ENCODE measurements at regions not wholly inside any gene's neighbourhood (a gene's known extent, or its start where the extent isn't known, plus 50 kb on each side); places are given as distances from the start of the nearest gene placed in this dataset.

DNA sequence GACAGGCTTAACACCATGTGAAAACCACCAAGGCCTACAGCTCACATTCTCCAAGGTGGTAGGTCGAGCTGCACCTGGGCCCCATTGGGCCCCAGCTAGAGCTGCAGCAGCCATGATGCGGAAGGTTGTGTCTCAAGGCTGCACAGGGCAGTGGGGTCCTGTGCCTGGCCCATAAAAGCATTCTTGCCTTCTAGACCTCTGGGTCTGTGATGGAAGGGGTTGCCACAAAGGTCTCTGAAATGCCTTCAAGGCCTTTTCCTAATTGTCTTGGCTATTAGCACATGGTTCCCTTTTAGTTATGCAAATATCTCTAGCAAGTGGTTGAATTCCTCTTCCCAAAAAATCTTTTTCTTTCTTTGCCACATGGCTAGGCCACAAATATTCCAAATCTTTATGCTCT, 52.5 kb upstream of the C11orf58 start:
- no peak for DNase-seq

DNA sequence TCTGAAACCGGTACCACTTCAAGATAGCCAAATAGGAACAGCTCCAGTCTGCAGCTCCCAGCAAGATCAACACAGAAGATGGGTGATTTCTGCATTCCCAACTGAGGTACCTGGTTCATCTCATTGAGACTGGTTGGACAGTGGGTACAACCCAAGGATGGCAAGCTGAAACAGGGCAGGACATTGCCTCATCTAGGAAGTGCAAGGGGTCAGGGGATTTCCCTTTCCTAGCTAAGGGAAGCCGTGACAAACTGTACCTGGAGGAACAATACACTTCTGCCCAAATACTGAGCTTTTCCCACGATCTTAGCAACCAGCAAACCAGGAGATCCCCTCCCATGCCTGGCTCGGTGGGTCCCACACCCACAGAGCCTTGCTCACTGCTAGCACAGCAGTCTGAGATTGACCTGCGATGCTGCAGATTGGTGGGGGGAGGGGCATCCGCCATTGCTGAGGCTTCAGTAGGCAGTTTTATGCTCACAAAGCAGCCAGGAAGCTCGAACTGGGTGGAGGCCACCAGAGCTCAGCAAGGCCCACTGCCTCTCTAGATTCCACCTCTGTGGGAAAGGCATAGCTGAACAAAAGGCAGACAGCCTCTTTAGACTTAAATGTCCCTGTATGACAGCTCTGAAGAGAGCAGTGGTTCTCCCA, 59.9 kb upstream of the C11orf58 start:
- DNase-seq, result no peak

DNA sequence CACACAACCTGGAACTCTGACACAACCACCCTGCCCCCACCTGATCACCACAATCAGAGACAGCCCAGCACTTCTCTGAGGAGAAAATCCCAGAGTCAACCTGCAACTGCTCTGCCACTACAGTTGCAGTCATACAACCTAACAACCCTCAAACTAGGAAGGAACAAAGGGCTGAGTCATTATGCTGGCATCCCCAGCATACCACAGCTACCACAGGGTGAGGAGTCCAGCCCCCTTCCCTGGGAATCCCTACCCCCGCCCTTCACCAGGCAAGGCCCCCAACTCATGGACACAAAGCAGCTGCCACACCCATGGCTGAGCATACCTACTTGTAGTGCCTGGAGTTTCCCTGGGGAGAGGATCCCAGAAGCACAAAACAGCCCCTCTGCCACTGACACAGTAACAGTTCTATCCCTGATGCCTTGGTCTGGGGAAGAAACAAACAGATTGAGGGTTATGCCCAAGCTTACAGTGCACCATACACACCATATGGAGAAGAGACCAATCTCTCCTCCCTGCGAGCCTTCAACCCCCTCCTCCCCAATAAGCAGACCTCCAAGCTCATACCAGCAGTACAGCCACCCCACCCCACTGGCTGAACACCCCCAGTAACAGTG, 68.5 kb upstream of the C11orf58 start:
- no peak for DNase-seq

DNA sequence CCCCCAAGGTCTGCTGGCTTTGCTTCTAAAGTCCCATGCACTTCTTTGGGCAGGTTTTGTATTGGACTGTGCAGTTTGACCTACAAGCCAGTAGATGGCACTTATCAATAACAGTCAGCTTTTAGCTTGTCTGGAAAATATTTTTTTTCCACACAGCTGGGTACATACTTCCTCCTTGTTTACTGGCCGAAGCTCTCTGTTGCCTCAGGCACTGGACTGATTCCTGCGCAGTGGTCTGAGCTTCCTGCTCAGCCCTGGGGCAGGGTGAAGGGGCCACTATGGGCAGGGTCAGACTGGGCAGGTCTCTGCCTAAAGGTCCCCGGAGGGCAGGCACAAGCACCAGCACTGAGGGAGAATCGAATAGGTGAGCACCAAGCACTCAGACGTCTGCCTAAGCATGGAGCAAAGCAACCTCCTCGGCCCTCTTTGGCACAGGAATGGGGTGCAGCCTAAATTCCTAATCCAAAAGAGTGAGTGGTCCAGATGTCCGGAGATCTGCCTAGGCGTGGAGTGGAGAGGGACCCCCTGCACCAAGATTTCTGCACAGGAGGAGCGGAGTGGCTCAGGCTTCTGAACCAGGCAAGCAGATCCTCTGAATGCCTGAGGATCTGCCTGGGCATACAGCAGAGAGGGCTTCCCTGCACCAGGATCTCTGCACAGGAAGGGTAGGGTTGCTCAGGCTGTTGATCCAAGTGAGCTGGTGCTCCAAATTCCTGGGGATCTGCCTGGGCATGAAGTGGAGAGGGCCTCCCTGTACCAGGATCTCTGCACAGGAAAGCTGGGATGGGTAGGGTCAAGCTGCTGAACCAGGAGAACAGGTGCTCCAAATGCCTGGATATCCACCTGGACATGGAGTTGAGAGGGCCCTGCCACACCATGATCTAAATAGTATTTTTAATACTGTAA, 105.9 kb upstream of the C11orf58 start:
- DNase-seq, result no peak

DNA sequence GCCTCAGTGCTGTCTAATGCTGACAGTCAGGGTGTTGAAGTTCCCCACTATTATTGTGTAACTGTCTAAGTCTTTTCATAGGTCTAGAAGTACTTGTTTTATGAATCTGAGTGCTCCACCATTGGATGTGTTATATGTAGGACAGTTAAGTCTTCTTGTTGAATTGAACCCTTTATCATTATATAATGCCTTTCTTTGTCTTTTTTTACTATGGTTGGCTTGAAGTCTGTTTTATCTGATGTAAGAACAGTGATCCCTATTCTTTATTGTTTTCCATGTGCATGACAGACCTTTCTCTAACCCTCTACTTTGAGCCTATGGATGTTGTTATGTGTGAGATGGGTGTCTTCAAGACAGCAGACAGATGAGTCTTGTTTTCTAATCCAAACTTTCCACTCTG, 107.8 kb upstream of the C11orf58 start:
- no peak for DNase-seq

DNA sequence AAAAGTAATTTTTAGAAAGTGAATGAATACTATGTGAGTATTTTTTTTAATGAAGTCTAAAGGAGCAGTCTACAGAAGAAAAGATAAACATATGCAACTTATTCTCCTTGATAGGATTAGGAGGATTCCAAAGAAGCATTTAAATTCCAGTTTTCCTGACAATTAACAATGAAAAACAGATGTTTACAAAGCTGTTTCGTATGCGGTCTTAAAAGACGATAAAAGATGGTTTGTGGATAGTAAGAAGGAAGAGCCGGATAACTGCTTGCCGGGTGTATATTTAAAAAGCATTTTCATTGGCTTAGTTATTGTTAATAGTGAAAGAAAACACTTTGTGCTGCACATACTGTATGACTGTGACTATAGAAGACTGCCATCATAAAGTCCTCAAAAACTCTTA, 120.0 kb upstream of the C11orf58 start:
- DNase-seq, result no peak

DNA sequence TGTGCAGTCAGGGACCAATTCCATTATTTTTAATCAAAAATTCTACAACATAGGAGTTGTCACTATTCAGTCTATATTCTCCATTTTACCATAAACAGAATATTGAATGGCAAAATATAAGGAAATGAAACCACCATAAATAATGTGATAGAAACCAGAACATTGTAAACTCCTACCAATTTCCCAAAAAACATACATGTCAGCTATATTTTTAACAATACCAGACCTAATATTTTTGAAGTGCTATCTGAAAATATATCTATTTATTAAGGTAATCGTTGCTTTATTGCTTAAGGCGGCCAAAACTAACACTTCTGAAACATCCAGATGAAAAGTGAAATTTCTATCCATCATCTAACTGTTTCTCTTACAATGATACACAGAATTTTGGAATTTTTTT, 123.0 kb upstream of the C11orf58 start:
- no peak for DNase-seq

DNA sequence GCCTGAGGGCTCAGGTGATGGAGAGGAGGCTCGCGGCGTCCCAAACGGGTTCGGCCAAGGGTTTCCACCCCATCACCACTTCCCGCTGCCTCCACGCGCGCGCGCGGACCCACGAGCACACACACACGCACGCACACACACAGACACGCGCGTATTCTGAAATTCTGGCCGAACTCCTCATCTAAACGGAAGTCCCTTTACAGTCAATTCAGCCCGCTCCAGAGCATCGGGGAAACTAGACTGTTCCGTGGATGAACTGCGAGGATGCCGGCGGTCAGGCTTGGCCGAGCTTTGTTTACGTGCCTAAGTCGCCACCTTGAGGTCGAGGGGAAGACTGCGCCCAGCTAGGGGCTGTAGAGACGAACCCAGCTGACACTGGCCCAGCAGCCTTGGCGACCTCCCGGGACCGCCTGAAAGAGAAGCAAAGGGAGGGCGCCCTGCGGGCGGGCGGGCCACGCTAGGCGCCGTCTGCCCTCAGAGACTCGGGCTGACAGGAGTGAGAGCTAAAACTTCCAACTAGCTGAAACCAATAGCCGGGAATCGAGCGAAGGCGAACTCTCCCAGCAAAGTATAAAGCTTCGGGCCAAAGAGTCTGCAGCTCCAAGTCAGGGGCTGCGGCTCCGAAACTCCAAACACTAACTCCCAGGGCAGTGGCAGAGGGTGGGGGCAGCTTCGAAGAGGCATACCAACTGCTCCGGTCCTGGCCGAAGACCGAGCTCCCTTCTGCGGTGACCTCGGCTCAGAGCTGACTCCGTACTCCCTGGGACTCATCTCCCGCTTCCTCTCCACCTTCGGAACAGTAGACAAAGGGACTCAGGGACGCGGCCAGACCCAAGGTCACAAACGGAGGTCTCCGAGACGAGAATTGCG, 124.7 kb upstream of the C11orf58 start:
- DNase-seq, result peak; percentile 83

DNA sequence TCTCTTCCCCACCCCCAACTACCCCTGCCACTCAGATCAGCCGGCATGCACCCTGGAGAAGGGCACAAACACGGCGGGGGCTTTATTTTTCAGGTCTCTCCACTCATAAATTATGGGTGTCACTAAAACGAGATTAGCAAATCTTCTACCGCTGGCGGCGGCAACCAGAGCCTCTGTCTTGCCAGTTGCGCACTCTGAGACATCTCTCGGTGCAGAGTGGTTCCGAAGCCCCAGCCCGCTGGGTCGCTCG, 125.3 kb upstream of the C11orf58 start:
- no peak for DNase-seq

DNA sequence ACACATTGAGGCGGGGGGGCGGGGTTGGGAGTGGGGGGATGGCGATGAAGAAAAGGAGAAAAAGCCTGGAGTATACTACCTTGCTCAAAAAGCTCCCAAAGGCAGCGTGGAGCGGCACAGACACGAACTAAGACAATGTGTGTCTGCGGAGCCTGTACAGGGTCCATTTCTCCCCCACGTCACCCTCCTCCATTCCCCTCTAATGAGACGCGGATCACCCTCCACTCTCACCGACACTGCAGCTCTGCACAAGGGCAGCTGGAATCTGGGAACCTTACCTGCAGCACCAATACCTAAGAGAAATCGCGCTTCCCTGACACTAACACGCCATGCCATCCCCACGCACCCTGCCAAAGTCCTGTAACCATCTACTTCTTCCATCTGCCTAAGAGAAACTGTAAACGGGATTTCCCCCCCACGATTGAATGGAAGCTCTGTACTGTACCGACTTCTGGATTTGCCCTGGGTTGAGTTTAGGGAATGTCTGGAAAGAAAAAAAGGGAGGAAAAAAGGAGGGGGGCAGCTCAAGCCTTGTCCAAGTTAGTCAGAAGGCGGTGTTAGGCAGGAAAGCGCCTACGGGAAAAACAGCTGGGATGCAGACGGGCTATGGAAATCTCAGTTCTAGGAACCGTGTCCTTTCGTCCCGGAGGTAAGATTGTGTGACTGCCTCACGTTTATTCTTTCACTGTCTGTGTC, 125.7 kb upstream of the C11orf58 start:
- no peak for DNase-seq

DNA sequence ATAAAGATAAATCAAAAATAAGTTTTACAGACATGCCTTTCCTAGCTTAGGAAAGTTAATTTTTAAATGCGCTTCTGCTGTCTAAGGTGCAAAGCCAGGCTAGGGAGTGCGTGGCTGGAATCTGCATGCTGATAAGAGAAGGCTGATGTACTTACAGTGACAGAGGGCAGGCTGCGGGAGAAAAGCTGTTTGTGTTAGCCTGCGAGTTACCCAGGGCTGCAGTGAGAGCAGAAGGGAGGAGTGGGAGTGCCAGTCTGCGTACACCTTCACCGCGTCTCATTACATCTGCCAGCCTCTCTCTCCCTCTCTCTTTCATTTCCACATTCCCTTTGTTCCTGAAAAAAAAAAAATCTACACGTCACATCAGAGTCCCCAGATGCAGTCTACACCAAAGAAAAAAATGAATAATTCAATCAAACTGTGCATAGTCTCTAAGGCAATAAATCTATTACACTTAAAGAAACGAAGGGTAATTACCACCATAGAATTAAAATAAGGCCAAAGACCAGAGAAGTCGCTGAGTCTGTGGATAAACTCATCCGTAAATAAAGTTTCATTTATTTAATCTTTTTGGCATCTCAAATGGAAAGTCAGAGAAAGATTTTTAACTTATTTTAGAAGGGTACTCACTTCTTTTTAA, 126.4 kb upstream of the C11orf58 start:
- no peak for DNase-seq

DNA sequence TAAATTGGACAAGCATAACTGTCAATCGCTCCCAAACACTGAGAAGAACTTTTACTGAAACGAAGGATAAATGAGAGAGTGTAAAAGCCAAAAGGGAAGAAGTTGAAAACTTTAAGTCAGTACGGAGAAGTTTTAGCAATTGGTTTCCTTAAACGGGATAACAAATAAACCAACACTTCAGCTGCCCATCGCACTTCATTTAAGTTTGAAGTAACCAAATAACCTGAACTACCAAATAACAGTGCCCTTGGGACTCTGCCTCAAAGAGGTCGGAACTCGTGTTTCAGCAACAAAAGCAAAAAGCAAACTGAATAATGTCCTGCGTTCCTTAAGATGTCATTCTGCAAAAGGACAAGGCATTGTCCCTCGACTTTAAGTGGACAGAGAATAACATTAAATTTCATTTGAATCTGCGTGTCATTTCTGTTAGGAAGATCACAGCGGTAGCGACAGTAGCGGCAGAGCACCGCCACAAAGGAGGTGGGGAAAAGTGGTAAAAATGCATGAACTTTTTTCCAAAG, 127.0 kb upstream of the C11orf58 start:
- no peak for DNase-seq

DNA sequence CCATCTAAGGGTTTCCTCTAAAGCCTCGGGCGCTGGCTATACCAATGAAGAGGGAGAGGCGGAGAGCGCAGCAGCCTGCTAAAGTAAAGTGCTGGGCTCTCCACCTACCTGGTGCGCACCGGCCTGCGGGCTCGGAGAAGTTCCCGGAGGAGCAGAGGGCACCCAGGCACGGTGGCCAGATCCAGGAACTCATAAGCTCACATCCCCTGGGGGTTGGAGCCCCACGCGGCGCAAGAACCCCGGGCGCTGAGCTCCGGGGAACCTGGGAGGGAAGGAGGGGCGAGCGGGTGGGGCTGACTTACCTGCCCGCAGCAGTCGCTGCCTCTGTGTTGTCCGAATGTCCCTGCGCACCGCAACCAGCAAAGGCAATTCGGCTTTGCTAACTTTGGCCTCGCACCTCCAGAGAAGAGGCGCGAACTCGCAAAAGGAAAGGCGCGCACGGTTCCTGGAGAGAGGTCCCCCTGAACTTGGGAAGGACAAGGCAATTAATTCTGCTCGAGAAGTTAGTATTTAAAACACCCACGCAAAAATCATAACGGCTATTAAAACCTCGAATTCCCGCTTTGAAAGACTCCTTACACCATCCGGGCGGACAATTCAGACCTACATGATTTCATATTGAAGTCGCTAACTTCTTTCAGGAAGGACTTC, 127.6 kb upstream of the C11orf58 start:
- no peak for DNase-seq

DNA sequence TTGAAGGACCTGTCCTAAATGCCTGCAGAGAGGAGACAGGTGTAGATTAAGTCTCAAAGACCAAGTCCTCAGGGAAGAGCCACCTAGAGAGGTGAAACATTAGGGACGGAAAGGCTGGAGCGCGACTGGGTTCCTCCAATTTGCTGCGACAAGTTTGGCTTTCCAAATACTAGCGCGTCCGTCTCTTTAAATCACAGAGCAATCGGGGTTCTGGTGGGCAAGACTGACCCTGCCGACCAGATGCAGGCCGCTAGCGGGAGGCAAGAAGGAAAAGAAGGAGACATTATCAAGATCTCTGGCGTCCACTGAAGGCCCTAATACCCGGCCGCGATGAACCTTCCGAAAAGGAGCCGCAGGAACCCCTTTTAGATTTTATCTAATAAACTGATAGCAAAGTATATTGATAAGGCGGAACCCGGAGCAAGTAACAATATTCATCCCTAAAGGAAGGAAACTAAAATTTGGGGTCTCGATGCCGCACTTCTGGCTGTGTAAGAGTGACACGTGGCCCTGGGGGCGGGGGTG, 128.2 kb upstream of the C11orf58 start:
- DNase-seq, result no peak

DNA sequence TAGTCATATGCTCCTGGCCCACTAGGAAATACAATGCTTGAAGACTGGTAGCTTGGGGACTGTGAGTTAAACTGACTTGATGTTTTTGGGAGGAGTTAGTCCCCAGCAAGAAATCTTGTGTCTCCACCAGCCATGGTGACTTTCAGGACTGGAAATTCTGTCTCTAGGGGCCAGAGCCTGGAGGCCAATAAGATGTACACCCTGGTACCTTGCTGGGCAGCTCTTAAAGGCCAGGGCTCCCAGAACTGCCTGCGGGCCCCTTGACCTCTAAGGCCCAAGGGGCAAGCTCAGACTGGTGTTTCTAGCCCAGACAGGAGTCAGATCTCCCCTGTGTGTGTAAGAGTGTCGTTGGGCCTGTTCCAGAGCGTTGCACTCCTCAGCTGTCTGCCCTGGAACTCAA, 128.7 kb upstream of the C11orf58 start:
- no peak for DNase-seq

DNA sequence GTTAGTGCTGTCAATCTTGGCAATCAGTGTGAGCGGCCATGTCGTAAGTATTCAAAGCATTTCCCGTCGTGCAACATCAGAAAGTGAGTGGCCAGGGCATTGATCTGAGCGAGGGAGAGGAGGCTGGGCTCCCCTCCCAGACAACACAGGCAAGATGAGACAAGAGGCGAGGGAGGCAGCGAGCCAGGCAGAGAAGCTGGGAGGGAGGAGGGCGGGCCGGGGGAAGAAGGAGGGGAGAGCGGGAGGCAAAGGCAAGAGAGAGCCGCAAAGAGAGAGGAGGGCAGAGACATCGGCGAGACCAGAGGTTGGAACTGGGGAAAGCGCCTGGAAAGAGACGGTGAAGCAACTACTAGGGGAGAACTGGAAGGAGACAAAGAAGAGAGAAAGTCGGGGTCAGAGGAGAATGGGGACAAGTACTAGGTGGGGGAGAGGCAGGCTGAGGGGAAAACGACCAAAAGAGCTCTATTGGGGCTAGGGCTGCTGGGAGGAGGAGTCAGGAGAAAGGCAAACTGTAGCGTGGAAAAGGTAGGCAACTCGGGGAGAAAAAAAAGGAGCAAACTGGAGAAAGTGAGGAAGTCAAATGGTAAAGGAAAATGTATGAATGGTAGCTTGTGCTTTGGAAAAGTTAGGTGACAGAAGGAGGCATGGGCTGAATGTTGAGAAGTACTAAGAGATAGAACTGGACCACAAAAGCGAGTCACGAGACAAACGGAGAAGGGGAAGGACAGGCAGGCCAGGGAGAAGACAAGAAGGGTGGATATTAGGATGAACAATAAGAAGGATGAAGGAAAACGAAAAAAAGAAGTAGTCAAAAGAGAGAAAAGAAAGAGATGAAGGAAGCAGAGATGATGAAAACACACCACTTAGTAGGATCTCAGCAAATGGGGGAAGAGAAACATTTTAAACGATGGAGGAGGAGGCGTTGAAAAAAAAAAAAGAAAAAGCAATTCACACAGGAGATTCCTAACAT, 130.5 kb upstream of the C11orf58 start:
- no peak for DNase-seq

DNA sequence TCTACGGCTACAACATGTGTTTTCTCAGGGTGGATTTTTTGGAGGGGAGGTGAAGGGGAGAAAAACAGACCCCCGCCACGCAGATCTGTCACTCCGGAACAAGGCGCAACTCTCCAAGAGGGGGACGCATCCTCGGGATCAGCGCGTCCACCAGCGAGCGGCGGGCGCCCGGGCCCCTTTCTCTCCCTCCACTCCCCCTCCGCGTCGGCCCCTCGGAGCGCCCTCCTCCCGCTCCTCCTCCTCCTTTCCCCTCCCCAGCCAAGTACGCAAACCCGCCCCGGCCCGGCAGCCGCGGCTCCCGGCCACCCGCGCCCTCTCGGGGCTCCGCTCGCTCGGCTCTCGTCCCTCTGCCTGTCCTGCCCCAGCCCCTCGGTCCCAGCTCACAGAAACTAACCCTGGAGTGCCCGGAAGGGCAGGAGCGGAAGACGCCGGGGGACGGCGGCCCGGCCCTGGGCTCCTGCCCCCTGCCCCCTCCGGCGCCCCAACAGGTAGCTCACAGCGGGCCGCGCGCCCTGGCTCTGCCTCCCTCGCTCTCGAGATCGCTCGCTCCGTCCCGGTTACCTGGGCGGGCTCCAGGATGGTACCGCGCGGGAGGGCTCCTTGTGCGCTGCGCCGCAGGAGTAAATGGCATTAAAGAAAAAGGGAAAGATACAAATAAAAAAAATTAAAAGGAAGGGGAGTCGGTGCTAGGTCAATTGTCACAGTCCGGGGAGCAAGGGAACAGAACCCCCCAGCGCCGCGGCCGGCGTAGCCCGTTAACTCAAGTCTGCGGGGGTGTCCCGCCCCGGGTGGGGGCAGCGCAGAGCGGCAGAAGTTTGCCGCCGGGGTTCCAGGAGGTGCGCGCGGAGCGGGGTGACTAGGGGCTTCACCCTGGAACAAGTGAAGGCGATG, 131.4 kb upstream of the C11orf58 start:
- no peak for DNase-seq

DNA sequence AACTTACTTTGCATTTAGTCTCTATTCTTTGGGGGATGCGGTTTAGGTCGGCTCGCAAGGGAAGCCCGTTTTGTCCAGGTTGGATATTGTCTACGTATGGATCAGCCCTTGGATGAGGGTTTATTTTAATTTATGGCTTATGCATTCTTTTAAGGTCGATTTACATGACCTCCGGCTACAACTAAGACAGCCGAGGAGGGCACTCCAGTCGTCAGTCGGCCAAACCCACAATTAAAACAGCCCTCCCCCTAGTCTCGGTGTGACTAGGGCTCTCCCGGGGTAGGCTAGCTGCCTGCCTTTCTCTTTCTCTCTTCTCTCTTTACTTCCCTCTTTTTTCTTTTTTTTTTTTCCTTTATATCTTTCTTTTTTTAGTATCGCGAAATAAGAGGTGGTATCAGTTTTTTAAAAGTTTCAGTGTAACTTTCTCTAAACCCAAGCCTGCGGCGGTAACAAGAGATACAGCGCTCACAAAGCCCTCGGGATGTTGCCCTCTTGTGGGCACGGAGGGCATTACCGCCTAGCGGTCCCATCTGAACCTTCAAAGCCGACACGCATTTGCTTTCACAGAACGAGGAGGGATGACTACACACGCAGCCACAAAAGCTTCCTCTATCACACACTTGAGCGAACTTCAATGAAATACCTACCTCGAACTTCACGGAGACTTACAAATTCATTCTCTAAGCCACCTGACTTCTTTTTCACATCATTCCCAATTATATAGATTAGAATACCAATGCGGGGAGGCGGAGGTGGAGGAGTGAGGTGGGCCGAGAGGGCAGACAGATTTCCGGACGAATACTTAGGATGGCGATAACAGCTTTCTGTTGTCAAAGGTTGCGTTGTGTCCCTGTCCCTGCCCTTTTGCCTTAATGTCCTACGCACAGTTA, 132.3 kb upstream of the C11orf58 start:
- DNase-seq, result peak; percentile 92
